BJ (cell line): ENCODE measurements at regions not wholly inside any gene's neighbourhood (a gene's known extent, or its start where the extent isn't known, plus 50 kb on each side); places are given as distances from the start of the nearest gene placed in this dataset.

Source experiments
- CTCF ChIA-PET: fragments of 350-600 bp; formaldehyde crosslinking; extraction: SDS; loops from one replicate; lab custom pipeline; 2021; ENCODE audit warnings: antibody characterized with exemption, inconsistent platforms; lab: Yijun Ruan, JAX
- POLR2A ChIA-PET: fragments of 300-600 bp; sonication (Branson Sonifier 250); formaldehyde crosslinking; extraction: SDS; loops from one replicate; lab custom pipeline; 2021; ENCODE audit warnings: antibody characterized with exemption; lab: Charles Lee
- DNase-seq: peaks from one replicate; pipeline ENCODE4 v3.0.0-alpha.2; 2011; ENCODE audit warnings: low read depth
- H3K27me3 ChIP-seq: 2 replicates; pipeline ENCODE4 v1.6.0; 2011; ENCODE audit warnings: low read length; ENCODE audit not compliant: control insufficient read depth, insufficient read depth
- H3K36me3 ChIP-seq: 2 replicates; pipeline ENCODE4 v1.5.1; 2011; ENCODE audit warnings: low read length; ENCODE audit not compliant: control insufficient read depth, insufficient read depth
- H3K4me3 ChIP-seq: 2 replicates; pipeline ENCODE4 v1.5.1; 2011; ENCODE audit warnings: low read depth, mild to moderate bottlenecking, control low read depth, low read length
- CTCF ChIP-seq: IDR thresholded peaks from 2 replicates; pipeline ENCODE4 v1.5.1; 2011; ENCODE audit warnings: low read depth, mild to moderate bottlenecking, control low read depth, inconsistent platforms, low read length, moderate library complexity; ENCODE audit not compliant: insufficient read depth

- Histone ChIP-seq H3K36me3 (no peaks in the 10 kb centered on the region), H3K27me3 (no peaks in the 10 kb centered on the region), H3K4me3 (no peak overlapping the region)
- no peak for TF ChIP-seq CTCF
- ChIA-PET POLR2A (no interaction called here), CTCF (interaction anchor here (0.8 kb wide), 1 partner anchor 15 kb away, joined by 3 read pairs; no protein-coding TSS in a partner anchor)
- no peak for DNase-seq
Observed at GRCh38 chr14:21993070-21993469, 319.5 kb upstream of the OR4E1 start.

- DNase-seq = no peak
- TF ChIP-seq CTCF = no peak
- no peaks in the 10 kb centered on the region for H3K36me3 ChIP-seq
- ChIA-PET POLR2A (no interaction called here), CTCF (no interaction called here)
- H3K27me3 ChIP-seq = no peaks in the 10 kb centered on the region
- H3K4me3 ChIP-seq = no peak overlapping the region
Observed at GRCh38 chr14:21991130-21991529, 317.5 kb upstream of the OR4E1 start.

GRCh38 chr14:21990116-21990515 is 316.5 kb upstream of the OR4E1 start:
- no peaks in the 10 kb centered on the region for H3K27me3 ChIP-seq
- H3K4me3 ChIP-seq = no peak overlapping the region
- H3K36me3 ChIP-seq = no peaks in the 10 kb centered on the region
- DNase-seq = no peak
- ChIA-PET CTCF (no interaction called here), POLR2A (no interaction called here)
- TF ChIP-seq CTCF = no peak

- POLR2A ChIA-PET = no interaction called here
- H3K4me3 ChIP-seq = no peak overlapping the region
- no peak for TF ChIP-seq CTCF
Observed at GRCh38 chr14:21989090-21989489, 315.5 kb upstream of the OR4E1 start.

GRCh38 chr14:21988413-21988812 is 314.8 kb upstream of the OR4E1 start:
- TF ChIP-seq CTCF = no peak
- ChIA-PET POLR2A (no interaction called here), CTCF (interaction anchor here (0.9 to 1.5 kb wide), 3 partner anchors 10 to 14 kb away, joined by 3 to 6 read pairs (median 3); no protein-coding TSS in a partner anchor)
- Histone ChIP-seq H3K27me3 (no peaks in the 10 kb centered on the region), H3K36me3 (no peaks in the 10 kb centered on the region), H3K4me3 (no peak overlapping the region)
- DNase-seq = no peak

More at GRCh38 chr14:21989090-21989489, 315.5 kb upstream of the OR4E1 start:
- Histone ChIP-seq H3K27me3 (no peaks in the 10 kb centered on the region), H3K36me3 (no peaks in the 10 kb centered on the region)
- no peak for DNase-seq
- CTCF ChIA-PET = interaction anchor here (1.5 kb wide), 1 partner anchor 11 kb away, joined by 6 read pairs; no protein-coding TSS in a partner anchor
